ENCODE measurements at regions not wholly inside any gene's neighbourhood (a gene's known extent, or its start where the extent isn't known, plus 50 kb on each side); places are given as distances from the start of the nearest gene placed in this dataset.

DNA sequence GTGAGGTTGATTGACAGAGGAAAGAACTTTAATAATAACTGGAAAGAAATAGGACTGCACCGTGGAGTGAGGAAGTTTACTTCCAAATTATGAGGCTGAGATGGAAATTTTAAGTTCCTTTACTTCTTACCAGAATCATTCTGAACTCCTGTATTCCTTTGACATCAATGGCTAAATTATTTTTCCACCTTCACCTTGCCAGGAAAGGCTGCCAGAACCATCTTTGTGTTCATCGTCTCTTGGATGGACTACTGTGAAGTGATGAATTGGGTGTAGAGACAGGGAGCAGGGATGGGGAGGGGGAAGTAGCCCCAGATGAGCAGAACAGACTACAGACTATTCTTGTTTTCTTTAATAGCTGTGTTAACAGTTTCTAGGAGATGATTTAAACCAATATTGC is 102.1 kb upstream of the CEP162 start:
- TF ChIP-seq, protein P1, sequence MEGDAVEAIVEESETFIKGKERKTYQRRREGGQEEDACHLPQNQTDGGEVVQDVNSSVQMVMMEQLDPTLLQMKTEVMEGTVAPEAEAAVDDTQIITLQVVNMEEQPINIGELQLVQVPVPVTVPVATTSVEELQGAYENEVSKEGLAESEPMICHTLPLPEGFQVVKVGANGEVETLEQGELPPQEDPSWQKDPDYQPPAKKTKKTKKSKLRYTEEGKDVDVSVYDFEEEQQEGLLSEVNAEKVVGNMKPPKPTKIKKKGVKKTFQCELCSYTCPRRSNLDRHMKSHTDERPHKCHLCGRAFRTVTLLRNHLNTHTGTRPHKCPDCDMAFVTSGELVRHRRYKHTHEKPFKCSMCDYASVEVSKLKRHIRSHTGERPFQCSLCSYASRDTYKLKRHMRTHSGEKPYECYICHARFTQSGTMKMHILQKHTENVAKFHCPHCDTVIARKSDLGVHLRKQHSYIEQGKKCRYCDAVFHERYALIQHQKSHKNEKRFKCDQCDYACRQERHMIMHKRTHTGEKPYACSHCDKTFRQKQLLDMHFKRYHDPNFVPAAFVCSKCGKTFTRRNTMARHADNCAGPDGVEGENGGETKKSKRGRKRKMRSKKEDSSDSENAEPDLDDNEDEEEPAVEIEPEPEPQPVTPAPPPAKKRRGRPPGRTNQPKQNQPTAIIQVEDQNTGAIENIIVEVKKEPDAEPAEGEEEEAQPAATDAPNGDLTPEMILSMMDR (IDR thresholded peaks at IDR 0.05): no peak
- TF ChIP-seq EP300 (IDR thresholded peaks at IDR 0.05; ENCODE audit: low read depth) (no peak), POLR2AphosphoS5 (IDR thresholded peaks at IDR 0.05) (no peak), POLR2A (IDR thresholded peaks at IDR 0.05) (no peak)
- H3K4me1 ChIP-seq: no peaks in the 10 kb centered on the region
- H3K36me3 ChIP-seq: no peaks in the 10 kb centered on the region
- 23 to 35% methylated on average over 2 of the region's 2 CpGs for WGBS, 2 donors (ENCODE audit: low coverage in 1 of 2)
- H3K4me3 ChIP-seq: no peak overlapping the region
- intact Hi-C loops (cut with DNase I; ENCODE audit: low total_unique reads) (no loop called here), in situ Hi-C loops (cut with MboI; ENCODE audit: low pct_ligation_motif_present in 1 of 4, low pct_unique_long_range_greater_than_20kb in 1 of 4, low sequenced_read_pairs in 3 of 4) (no loop called here)
- no peaks in the 10 kb centered on the region for H3K9me3 ChIP-seq
- H3K27ac ChIP-seq: no peak overlapping the region
- no peak for DNase-seq
- no peaks in the 10 kb centered on the region for H3K27me3 ChIP-seq

DNA sequence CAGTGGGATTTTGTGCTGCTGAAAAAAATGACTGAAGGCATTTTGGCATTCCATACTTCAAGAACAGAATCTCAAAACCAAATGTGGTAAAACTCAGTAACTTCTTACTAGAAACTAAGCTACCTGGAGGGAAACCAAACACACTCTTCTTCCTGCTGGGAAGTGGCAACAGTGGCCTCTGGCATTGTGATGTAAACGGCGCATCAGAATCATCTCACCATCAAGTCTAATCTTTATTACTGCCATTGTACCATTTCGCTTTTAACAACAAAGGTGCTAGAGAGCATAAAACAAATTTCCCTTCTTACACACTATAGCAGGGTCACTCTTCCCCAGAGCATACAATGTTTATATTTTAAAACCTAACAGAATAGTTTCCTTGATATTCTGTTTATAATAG is 101.6 kb upstream of the CEP162 start:
- TF ChIP-seq, protein P1 (IDR thresholded peaks at IDR 0.05): no peak
- TF ChIP-seq POLR2AphosphoS5 (IDR thresholded peaks at IDR 0.05): no peak
- no peak for TF ChIP-seq EP300 (IDR thresholded peaks at IDR 0.05; ENCODE audit: low read depth)
- TF ChIP-seq POLR2A (IDR thresholded peaks at IDR 0.05): no peak
- H3K36me3 ChIP-seq: no peaks in the 10 kb centered on the region
- in situ Hi-C loops (cut with MboI; ENCODE audit: low pct_ligation_motif_present in 1 of 4, low pct_unique_long_range_greater_than_20kb in 1 of 4, low sequenced_read_pairs in 3 of 4): no loop called here
- DNase-seq: no peak
- no peak overlapping the region for H3K27ac ChIP-seq
- intact Hi-C loops (cut with DNase I; ENCODE audit: low total_unique reads): no loop called here
- no peaks in the 10 kb centered on the region for H3K9me3 ChIP-seq
- no peaks in the 10 kb centered on the region for H3K4me1 ChIP-seq
- WGBS, 2 donors (ENCODE audit: low coverage in 1 of 2): 14 to 30% methylated on average over 1 to 3 of the region's 3 CpGs
- H3K27me3 ChIP-seq: no peaks in the 10 kb centered on the region
- no peak overlapping the region for H3K4me3 ChIP-seq

DNA sequence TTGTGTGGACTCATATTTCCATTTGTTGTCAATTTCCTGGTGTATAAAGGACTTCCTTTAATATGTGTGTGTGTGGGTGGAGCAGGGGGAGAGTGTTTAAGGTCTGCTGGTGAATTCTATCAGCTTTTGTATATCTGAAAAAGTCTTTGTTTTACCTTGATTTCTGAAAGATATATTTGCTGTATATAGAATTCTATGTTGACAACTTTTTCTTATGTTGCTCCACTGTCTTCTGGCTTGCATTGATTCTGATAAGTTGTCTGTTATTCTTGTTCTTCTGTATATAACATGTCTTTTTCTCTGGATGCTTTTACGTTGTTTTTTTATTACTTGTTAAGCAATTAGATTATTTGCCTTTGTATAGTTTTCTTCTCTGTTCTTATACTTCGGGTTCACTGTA is 90.0 kb upstream of the CEP162 start:
- Histone ChIP-seq H3K36me3 (no peaks in the 10 kb centered on the region), H3K9me3 (no peaks in the 10 kb centered on the region), H3K27me3 (no peaks in the 10 kb centered on the region), H3K27ac (no peak overlapping the region), H3K4me1 (no peaks in the 10 kb centered on the region), H3K4me3 (no peak overlapping the region)
- no peak for DNase-seq
- in situ Hi-C loops (cut with MboI; ENCODE audit: low pct_ligation_motif_present in 1 of 4, low pct_unique_long_range_greater_than_20kb in 1 of 4, low sequenced_read_pairs in 3 of 4) (no loop called here), intact Hi-C loops (cut with DNase I; ENCODE audit: low total_unique reads) (no loop called here)
- 42 to 62% methylated on average over 2 of the region's 2 CpGs for WGBS, 2 donors (ENCODE audit: low coverage in 1 of 2)
- TF ChIP-seq, protein P1 (IDR thresholded peaks at IDR 0.05): no peak
- no peak for TF ChIP-seq EP300 (IDR thresholded peaks at IDR 0.05; ENCODE audit: low read depth)
- no peak for TF ChIP-seq POLR2AphosphoS5 (IDR thresholded peaks at IDR 0.05)
- no peak for TF ChIP-seq POLR2A (IDR thresholded peaks at IDR 0.05)

DNA sequence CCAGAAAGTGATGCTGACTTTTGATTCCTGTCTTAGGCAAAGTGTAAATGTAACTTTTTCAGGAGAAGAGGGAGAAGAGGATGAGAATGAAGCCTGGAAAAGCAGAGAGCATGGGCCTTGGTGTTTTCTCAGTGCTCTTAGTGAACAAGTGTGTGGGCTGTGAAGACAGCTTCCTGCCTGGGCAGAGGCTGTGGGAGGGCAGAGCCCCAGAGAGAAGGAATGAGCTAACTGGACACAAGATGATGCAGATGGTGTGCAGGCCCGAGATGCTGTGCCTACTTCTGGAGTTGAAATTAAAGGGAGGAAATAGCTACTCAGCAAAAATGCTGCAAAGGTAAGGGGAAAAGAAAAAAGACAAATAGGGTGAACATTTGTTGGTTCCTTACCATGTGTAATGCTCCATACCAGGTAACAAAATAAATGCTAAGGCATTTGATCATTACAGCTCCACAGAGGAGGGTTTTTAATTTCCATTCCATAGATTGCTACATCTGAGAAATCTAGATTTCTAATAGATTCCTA is 87.0 kb upstream of the CEP162 start:
- no peak overlapping the region for H3K4me3 ChIP-seq
- TF ChIP-seq, protein P1 (IDR thresholded peaks at IDR 0.05): no peak
- no peak for TF ChIP-seq POLR2AphosphoS5 (IDR thresholded peaks at IDR 0.05)
- TF ChIP-seq EP300 (IDR thresholded peaks at IDR 0.05; ENCODE audit: low read depth): no peak
- no peak for TF ChIP-seq POLR2A (IDR thresholded peaks at IDR 0.05)
- intact Hi-C loops (cut with DNase I; ENCODE audit: low total_unique reads): no loop called here
- H3K36me3 ChIP-seq: no peaks in the 10 kb centered on the region
- WGBS, 2 donors (ENCODE audit: low coverage in 1 of 2): 64% methylated on average over 1 of the region's 1 CpG; no CpG with 5 or more reads in 1 of the 2 donors
- H3K27me3 ChIP-seq: no peaks in the 10 kb centered on the region
- DNase-seq: no peak
- no peak overlapping the region for H3K27ac ChIP-seq
- H3K4me1 ChIP-seq: no peaks in the 10 kb centered on the region
- in situ Hi-C loops (cut with MboI; ENCODE audit: low pct_ligation_motif_present in 1 of 4, low pct_unique_long_range_greater_than_20kb in 1 of 4, low sequenced_read_pairs in 3 of 4): no loop called here
- no peaks in the 10 kb centered on the region for H3K9me3 ChIP-seq
